Trophoblast cell (in vitro differentiated cells and primary cell): ENCODE measurements at regions not wholly inside any gene's neighbourhood (a gene's known extent, or its start where the extent isn't known, plus 50 kb on each side); places are given as distances from the start of the nearest gene placed in this dataset.

Source experiments
- DNase-seq, 2 donors: peaks; one replicate each; pipeline ENCODE4 v3.0.0-alpha.2; 2016
- H2AFZ ChIP-seq: 2 replicates; pipeline ENCODE4 v1.6.1; 2013; ENCODE audit warnings: low read length, moderate library complexity, mild to moderate bottlenecking; ENCODE audit not compliant: insufficient read depth, poor library complexity
- H2AK5ac ChIP-seq: 2 replicates; pipeline ENCODE4 v1.6.1; 2013; ENCODE audit warnings: mild to moderate bottlenecking, low read length
- H2BK120ac ChIP-seq: 2 replicates; pipeline ENCODE4 v1.6.1; 2013; ENCODE audit warnings: low read length, mild to moderate bottlenecking, moderate library complexity; ENCODE audit not compliant: insufficient read depth, poor library complexity
- H2BK12ac ChIP-seq: 2 replicates; pipeline ENCODE4 v1.6.1; 2013; ENCODE audit warnings: mild to moderate bottlenecking, low read length, moderate library complexity
- H2BK5ac ChIP-seq: 2 replicates; pipeline ENCODE4 v1.6.1; 2013; ENCODE audit warnings: low read length, low read depth, moderate library complexity, mild to moderate bottlenecking; ENCODE audit not compliant: poor library complexity
- H3K14ac ChIP-seq: 2 replicates; pipeline ENCODE4 v1.6.1; 2013; ENCODE audit warnings: mild to moderate bottlenecking, low read length
- H3K18ac ChIP-seq: 2 replicates; pipeline ENCODE4 v1.6.1; 2013; ENCODE audit warnings: mild to moderate bottlenecking, low read length
- H3K23ac ChIP-seq: 2 replicates; pipeline ENCODE4 v1.6.1; 2013; ENCODE audit warnings: low read length
- H3K27ac ChIP-seq: 2 replicates; pipeline ENCODE4 v1.5.1; 2013; ENCODE audit warnings: low read depth, mild to moderate bottlenecking, inconsistent platforms, low read length, moderate library complexity
- H3K27me3 ChIP-seq: 2 replicates; pipeline ENCODE4 v1.6.1; 2013; ENCODE audit warnings: inconsistent platforms, mild to moderate bottlenecking, low read length, moderate library complexity; ENCODE audit not compliant: insufficient read depth
- H3K36me3 ChIP-seq, 2 experiments: 1 replicate in 1 of 2; 2 replicates in 1 of 2; pipeline ENCODE4 v1.6.1; 2013; ENCODE audit warnings: low read length in 2 of 2, mild to moderate bottlenecking in 2 of 2, moderate library complexity in 1 of 2; ENCODE audit not compliant: insufficient read depth in 2 of 2, control insufficient read depth in 1 of 2
- H3K4ac ChIP-seq: 2 replicates; pipeline ENCODE4 v1.6.1; 2013; ENCODE audit warnings: low read depth, mild to moderate bottlenecking, low read length, moderate library complexity
- H3K4me1 ChIP-seq, 2 experiments: 1 replicate in 1 of 2; 2 replicates in 1 of 2; pipeline ENCODE4 v1.6.1; 2013; ENCODE audit warnings: low read length in 2 of 2, mild to moderate bottlenecking in 2 of 2, moderate library complexity in 1 of 2; ENCODE audit not compliant: insufficient read depth in 2 of 2, control insufficient read depth in 1 of 2
- H3K4me2 ChIP-seq: 2 replicates; pipeline ENCODE4 v1.6.1; 2013; ENCODE audit warnings: inconsistent platforms, mild to moderate bottlenecking, low read length, moderate library complexity
- H3K4me3 ChIP-seq: 2 replicates; pipeline ENCODE4 v1.5.1; 2013; ENCODE audit warnings: mild to moderate bottlenecking, low read depth, low read length, inconsistent platforms
- H3K79me1 ChIP-seq: one replicate; pipeline ENCODE4 v1.6.1; 2013; ENCODE audit warnings: low read length
- H3K79me2 ChIP-seq: 2 replicates; pipeline ENCODE4 v1.6.1; 2013; ENCODE audit warnings: low read length, mild to moderate bottlenecking; ENCODE audit not compliant: control insufficient read depth, insufficient read depth, poor library complexity
- H3K9ac ChIP-seq: 2 replicates; pipeline ENCODE4 v1.6.1; 2013; ENCODE audit warnings: mild to moderate bottlenecking, low read length
- H3K9me3 ChIP-seq: 2 replicates; pipeline ENCODE4 v1.6.1; 2013; ENCODE audit warnings: low read depth, mild to moderate bottlenecking, control low read depth, inconsistent platforms, low read length; ENCODE audit not compliant: insufficient read depth
- H4K12ac ChIP-seq: 2 replicates; pipeline ENCODE4 v1.6.1; 2013; ENCODE audit warnings: low read depth, mild to moderate bottlenecking, low read length, moderate library complexity
- H4K8ac ChIP-seq: 2 replicates; pipeline ENCODE4 v1.6.1; 2013; ENCODE audit warnings: low read depth, mild to moderate bottlenecking, low read length, moderate library complexity
- H4K91ac ChIP-seq: one replicate; pipeline ENCODE4 v1.6.1; 2013; ENCODE audit warnings: low read depth, mild to moderate bottlenecking, low read length, moderate library complexity
- WGBS: extraction: QIAGEN DNeasy Blood & Tissue Kit; methylation state at CpG from one replicate; pipeline ENCODE4 v1.1.7; 2013; ENCODE audit warnings: missing lambda C conversion rate; ENCODE audit not compliant: insufficient read length, insufficient coverage; ENCODE audit errors: extremely low coverage; 5-methylcytosine and 5-hydroxymethylcytosine counted together

- H3K18ac ChIP-seq = no peak overlapping the region
- H3K4me3 ChIP-seq = no peak overlapping the region
- H3K27me3 ChIP-seq = no peaks in the 10 kb centered on the region
- H3K14ac ChIP-seq = no peak overlapping the region
- no peak overlapping the region for H4K12ac ChIP-seq
- no CpG with 5 or more reads among the region's 3 CpGs for WGBS
- H3K4me1 ChIP-seq = no peaks in the 10 kb centered on the region
- no peaks in the 10 kb centered on the region for H3K79me2 ChIP-seq
- no peak overlapping the region for H2BK120ac ChIP-seq
- H3K4me2 ChIP-seq = no peak overlapping the region
- H4K8ac ChIP-seq = no peak overlapping the region
- no peak overlapping the region for H3K27ac ChIP-seq
- no peak overlapping the region for H2AFZ ChIP-seq
- H3K9me3 ChIP-seq = no peaks in the 10 kb centered on the region
- no peaks in the 10 kb centered on the region for H3K79me1 ChIP-seq
- H4K91ac ChIP-seq = no peak overlapping the region
- H2BK5ac ChIP-seq = no peak overlapping the region
- no peak overlapping the region for H3K4ac ChIP-seq
- no peak overlapping the region for H3K23ac ChIP-seq
- no peak overlapping the region for H2AK5ac ChIP-seq
- H3K9ac ChIP-seq = no peak overlapping the region
- H2BK12ac ChIP-seq = no peak overlapping the region
- DNase-seq = no peak
- H3K36me3 ChIP-seq = no peaks in the 10 kb centered on the region
These were observed 189.2 kb upstream of the POU3F3 start for GRCh38 chr2:104664672-104665071.

- H3K36me3 ChIP-seq = no peaks in the 10 kb centered on the region
- H4K8ac ChIP-seq = no peak overlapping the region
- H2BK12ac ChIP-seq = no peak overlapping the region
- no peak for DNase-seq
- H3K79me2 ChIP-seq = no peaks in the 10 kb centered on the region
- no peak overlapping the region for H4K12ac ChIP-seq
- no peak overlapping the region for H4K91ac ChIP-seq
- no peak overlapping the region for H3K4me2 ChIP-seq
- H3K9me3 ChIP-seq = no peaks in the 10 kb centered on the region
- no peak overlapping the region for H2BK120ac ChIP-seq
- no peak overlapping the region for H3K14ac ChIP-seq
- no peak overlapping the region for H2AFZ ChIP-seq
- WGBS = no CpG with 5 or more reads among the region's 2 CpGs
- H3K4ac ChIP-seq = no peak overlapping the region
- no peaks in the 10 kb centered on the region for H3K79me1 ChIP-seq
- H3K27ac ChIP-seq = no peak overlapping the region
- no peak overlapping the region for H3K18ac ChIP-seq
- H3K23ac ChIP-seq = no peak overlapping the region
- H2BK5ac ChIP-seq = no peak overlapping the region
- no peak overlapping the region for H3K9ac ChIP-seq
- H3K4me1 ChIP-seq = no peaks in the 10 kb centered on the region
- no peaks in the 10 kb centered on the region for H3K27me3 ChIP-seq
- H3K4me3 ChIP-seq = no peak overlapping the region
- H2AK5ac ChIP-seq = no peak overlapping the region
These were observed 185.3 kb upstream of the POU3F3 start for GRCh38 chr2:104668631-104669030.

GRCh38 chr2:104673225-104673624, 180.7 kb upstream of the POU3F3 start:
- H4K12ac ChIP-seq = no peak overlapping the region
- H3K4me2 ChIP-seq = no peak overlapping the region
- H3K4ac ChIP-seq = no peak overlapping the region
- no peak overlapping the region for H3K4me3 ChIP-seq
- no peak overlapping the region for H3K14ac ChIP-seq
- H3K27me3 ChIP-seq = no peaks in the 10 kb centered on the region
- H2BK120ac ChIP-seq = no peak overlapping the region
- no peaks in the 10 kb centered on the region for H3K79me1 ChIP-seq
- H4K8ac ChIP-seq = no peak overlapping the region
- no peak overlapping the region for H3K9ac ChIP-seq
- no peaks in the 10 kb centered on the region for H3K79me2 ChIP-seq
- no peak overlapping the region for H3K18ac ChIP-seq
- H3K9me3 ChIP-seq = no peaks in the 10 kb centered on the region
- no peak overlapping the region for H2BK5ac ChIP-seq
- no peaks in the 10 kb centered on the region for H3K36me3 ChIP-seq
- no peak overlapping the region for H4K91ac ChIP-seq
- no peaks in the 10 kb centered on the region for H3K4me1 ChIP-seq
- no peak overlapping the region for H2AK5ac ChIP-seq
- no peak overlapping the region for H2BK12ac ChIP-seq
- no peak overlapping the region for H3K23ac ChIP-seq
- no peak overlapping the region for H2AFZ ChIP-seq
- DNase-seq = no peak
- no peak overlapping the region for H3K27ac ChIP-seq
- WGBS = no CpG with 5 or more reads among the region's 6 CpGs

DNA sequence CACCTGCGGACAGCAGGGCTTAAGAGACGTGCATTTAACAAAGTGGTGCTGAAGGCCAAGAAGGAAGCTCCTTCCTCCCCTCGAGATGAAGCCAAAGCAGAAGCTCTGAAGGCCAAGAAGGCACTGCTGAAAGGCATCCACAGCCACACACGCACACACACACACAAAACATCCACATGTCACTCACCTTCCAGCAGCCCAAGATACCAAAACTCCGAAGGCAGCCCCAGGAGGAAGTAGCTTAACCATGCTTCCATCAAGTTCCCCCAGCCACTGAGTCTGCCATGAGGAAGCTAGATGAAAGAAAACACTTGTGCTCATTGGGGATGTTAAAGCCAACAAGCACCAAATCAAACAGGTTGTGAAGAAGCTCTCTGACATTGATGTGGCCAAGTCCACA, 175.7 kb upstream of the POU3F3 start:
- no peak overlapping the region for H2BK5ac ChIP-seq
- H3K4me3 ChIP-seq = no peak overlapping the region
- no peak overlapping the region for H3K18ac ChIP-seq
- H2AFZ ChIP-seq = no peak overlapping the region
- H3K4me1 ChIP-seq = no peaks in the 10 kb centered on the region
- no CpG with 5 or more reads among the region's 5 CpGs for WGBS
- H3K9ac ChIP-seq = no peak overlapping the region
- H3K4me2 ChIP-seq = no peak overlapping the region
- no peak overlapping the region for H3K23ac ChIP-seq
- no peaks in the 10 kb centered on the region for H3K9me3 ChIP-seq
- no peaks in the 10 kb centered on the region for H3K79me2 ChIP-seq
- H3K27me3 ChIP-seq = no peaks in the 10 kb centered on the region
- H3K36me3 ChIP-seq = no peaks in the 10 kb centered on the region
- H3K14ac ChIP-seq = no peak overlapping the region
- no peak overlapping the region for H2BK12ac ChIP-seq
- no peak overlapping the region for H2BK120ac ChIP-seq
- no peak overlapping the region for H2AK5ac ChIP-seq
- no peak overlapping the region for H3K4ac ChIP-seq
- H4K8ac ChIP-seq = no peak overlapping the region
- H3K79me1 ChIP-seq = no peaks in the 10 kb centered on the region
- H3K27ac ChIP-seq = no peak overlapping the region
- DNase-seq = no peak
- H4K91ac ChIP-seq = no peak overlapping the region
- H4K12ac ChIP-seq = no peak overlapping the region
